ENCODE measurements at regions not wholly inside any gene's neighbourhood (a gene's known extent, or its start where the extent isn't known, plus 50 kb on each side); places are given as distances from the start of the nearest gene placed in this dataset.

- Histone ChIP-seq H3K4me3 (no peak overlapping the region), H3K4me1 (ENCODE audit: insufficient read depth) (peaks cover 4% of the 10 kb centered on the region), H3K36me3 (replicated peaks; ENCODE audit: insufficient read depth, low read depth) (no peaks in the 10 kb centered on the region), H3K9me2 (replicated peaks; ENCODE audit: insufficient read depth) (no peaks in the 10 kb centered on the region), H4K20me1 (ENCODE audit: insufficient read depth, poor library complexity, severe bottlenecking) (no peaks in the 10 kb centered on the region), H3K4me2 (no peak overlapping the region), H3K79me2 (no peaks in the 10 kb centered on the region), H3K27ac (no peak overlapping the region), H3K9me3 (ENCODE audit: low read depth) (no peaks in the 10 kb centered on the region), H3K27me3 (no peaks in the 10 kb centered on the region), H2AFZ (no peak overlapping the region)
- WGBS (ENCODE audit: low lambda C conversion rate, missing lambda C conversion rate), result 58% methylated on average over 7 of the region's 7 CpGs
- no peak for DNase-seq (ENCODE audit: low spot score)
- TF ChIP-seq CTCF (IDR thresholded peaks at IDR 0.05; ENCODE audit: poor library complexity), result no peak
- TF ChIP-seq EZH2phosphoT487 (IDR thresholded peaks at IDR 0.05; ENCODE audit: low read depth, severe bottlenecking, unreplicated experiment), result no peak
- TF ChIP-seq EZH2 (IDR thresholded peaks at IDR 0.05; ENCODE audit: borderline replicate concordance), result no peak
Measured at GRCh38 chr12:115700896-115701465, 576.5 kb downstream of the MED13L start.

DNA sequence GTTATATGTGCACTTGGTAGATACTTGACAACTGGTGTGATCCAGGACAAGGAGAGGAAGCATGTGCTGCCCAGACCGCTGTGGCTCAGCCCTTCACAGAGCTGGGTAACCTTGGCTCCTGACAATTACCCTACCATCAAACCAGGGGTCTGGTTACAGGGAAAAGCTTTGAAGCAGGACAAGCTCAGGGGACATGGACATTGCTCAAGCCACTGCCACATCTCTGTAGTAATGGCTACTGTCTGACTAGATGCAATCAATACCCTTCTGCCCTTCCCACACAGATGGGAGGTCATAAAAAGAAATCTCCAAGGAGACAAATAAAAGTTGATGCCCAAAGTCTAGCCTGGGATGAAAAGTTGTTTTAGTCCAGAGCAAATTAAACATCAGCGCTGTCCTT lies 577.4 kb downstream of the MED13L start:
- no peak for DNase-seq (ENCODE audit: low spot score)
- Histone ChIP-seq H2AFZ (no peak overlapping the region), H3K9me3 (ENCODE audit: low read depth) (no peaks in the 10 kb centered on the region), H3K4me2 (no peak overlapping the region), H3K79me2 (no peaks in the 10 kb centered on the region), H3K4me1 (ENCODE audit: insufficient read depth) (peaks cover 4% of the 10 kb centered on the region), H3K4me3 (no peak overlapping the region), H3K9me2 (replicated peaks; ENCODE audit: insufficient read depth) (no peaks in the 10 kb centered on the region), H3K27me3 (no peaks in the 10 kb centered on the region), H4K20me1 (ENCODE audit: insufficient read depth, poor library complexity, severe bottlenecking) (no peaks in the 10 kb centered on the region), H3K36me3 (replicated peaks; ENCODE audit: insufficient read depth, low read depth) (no peaks in the 10 kb centered on the region), H3K27ac (no peak overlapping the region)
- 89% methylated on average over 2 of the region's 2 CpGs for WGBS (ENCODE audit: low lambda C conversion rate, missing lambda C conversion rate)
- TF ChIP-seq CTCF (IDR thresholded peaks at IDR 0.05; ENCODE audit: poor library complexity), result no peak
- no peak for TF ChIP-seq EZH2 (IDR thresholded peaks at IDR 0.05; ENCODE audit: borderline replicate concordance)
- no peak for TF ChIP-seq EZH2phosphoT487 (IDR thresholded peaks at IDR 0.05; ENCODE audit: low read depth, severe bottlenecking, unreplicated experiment)

- no peaks in the 10 kb centered on the region for H3K36me3 ChIP-seq (replicated peaks; ENCODE audit: insufficient read depth, low read depth)
- no peak overlapping the region for H3K4me2 ChIP-seq
- TF ChIP-seq CTCF (IDR thresholded peaks at IDR 0.05; ENCODE audit: poor library complexity) (no peak), EZH2phosphoT487 (IDR thresholded peaks at IDR 0.05; ENCODE audit: low read depth, severe bottlenecking, unreplicated experiment) (no peak), EZH2 (IDR thresholded peaks at IDR 0.05; ENCODE audit: borderline replicate concordance) (no peak)
- no peaks in the 10 kb centered on the region for H3K79me2 ChIP-seq
- DNase-seq (ENCODE audit: low spot score), result no peak
- no peaks in the 10 kb centered on the region for H3K9me2 ChIP-seq (replicated peaks; ENCODE audit: insufficient read depth)
- no peaks in the 10 kb centered on the region for H3K9me3 ChIP-seq (ENCODE audit: low read depth)
- H4K20me1 ChIP-seq (ENCODE audit: insufficient read depth, poor library complexity, severe bottlenecking), result no peaks in the 10 kb centered on the region
- H3K27ac ChIP-seq, result no peak overlapping the region
- 90% methylated on average over 3 of the region's 3 CpGs for WGBS (ENCODE audit: low lambda C conversion rate, missing lambda C conversion rate)
- H2AFZ ChIP-seq, result no peak overlapping the region
- H3K27me3 ChIP-seq, result no peaks in the 10 kb centered on the region
- H3K4me3 ChIP-seq, result no peak overlapping the region
- peaks cover 4% of the 10 kb centered on the region for H3K4me1 ChIP-seq (ENCODE audit: insufficient read depth)
Measured at GRCh38 chr12:115698257-115698656, 579.2 kb downstream of the MED13L start.

Measured in hepatocyte (in vitro differentiated cells).